Activated CD8-positive, alpha-beta memory T cell treated with anti-CD3 and anti-CD28 coated beads, Interleukin-2, amount 50 U/mL, for 48 hours (primary cell): ENCODE measurements at regions not wholly inside any gene's neighbourhood (a gene's known extent, or its start where the extent isn't known, plus 50 kb on each side); places are given as distances from the start of the nearest gene placed in this dataset.

Experiments
- DNase-seq: peaks from one replicate; pipeline ENCODE4 v3.0.0-alpha.2; 2020

DNA sequence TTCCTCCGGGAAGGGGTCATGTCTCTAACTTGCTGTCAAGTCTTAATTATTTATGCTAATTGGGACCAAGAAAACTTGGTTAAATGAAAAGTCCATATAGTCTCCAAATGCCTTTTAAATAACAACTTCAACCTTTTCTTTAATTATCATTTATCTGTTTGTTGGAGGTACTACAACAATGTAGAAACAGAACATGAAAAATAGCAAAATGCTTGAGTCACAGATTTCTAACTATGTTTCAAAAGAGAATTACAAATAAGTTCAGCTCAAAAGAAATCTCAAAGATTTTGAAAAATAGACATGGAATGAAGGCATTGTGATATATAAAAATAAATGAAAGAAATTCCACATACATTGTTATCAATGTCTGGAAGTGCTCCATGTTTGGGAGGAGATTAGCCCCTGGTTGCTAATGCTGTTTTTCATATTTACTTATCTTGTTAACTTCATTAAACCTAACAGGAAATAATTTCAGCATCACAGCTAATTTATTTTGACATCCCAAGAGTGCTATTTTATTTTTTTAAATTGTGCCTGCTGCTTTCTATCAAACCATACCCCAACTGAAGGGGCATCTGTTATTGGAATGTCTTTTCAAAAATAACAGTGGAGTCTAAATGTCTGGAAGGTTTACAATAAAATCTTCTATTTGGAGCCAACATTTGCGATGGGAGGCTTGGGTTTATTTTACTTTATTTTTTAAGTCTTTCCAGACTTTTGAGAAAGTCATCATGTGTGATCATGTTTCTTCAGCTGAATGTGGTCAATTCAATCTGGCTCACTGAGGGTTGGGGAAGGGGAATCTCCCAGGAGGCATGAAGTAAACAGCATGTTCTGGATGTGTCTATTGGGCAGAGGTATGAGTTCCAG lies 53.1 kb upstream of the ANKRD55 start:
- no peak for DNase-seq

DNA sequence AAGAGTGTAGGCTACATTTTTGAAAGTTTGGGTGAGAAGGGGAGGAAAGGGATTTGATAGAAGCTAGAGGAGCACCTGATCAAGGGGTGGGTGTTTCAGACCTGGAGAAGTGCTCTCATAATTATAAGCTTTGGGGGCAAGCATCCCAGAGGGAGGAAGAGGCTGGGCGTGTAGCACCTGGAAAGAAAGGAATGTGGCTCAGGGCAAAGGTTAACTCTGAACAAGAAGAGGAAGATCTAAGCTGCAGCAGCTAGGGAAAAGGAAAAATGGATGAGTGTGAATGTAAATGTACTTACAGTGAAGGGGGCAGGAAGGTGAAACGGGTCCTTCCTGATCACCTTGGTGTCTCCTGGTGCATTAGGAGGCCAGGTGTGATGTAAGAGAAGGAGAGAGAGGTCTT lies 49.8 kb upstream of the ANKRD55 start:
- DNase-seq = no peak
